Adrenal gland (tissue), 9 donors: ENCODE measurements at regions not wholly inside any gene's neighbourhood (a gene's known extent, or its start where the extent isn't known, plus 50 kb on each side); places are given as distances from the start of the nearest gene placed in this dataset.

ENCODE experiments used
- DNase-seq, 7 donors: peaks; one replicate each; pipeline ENCODE4 v3.0.0-alpha.2; 2019 to 2020
- H3K27ac ChIP-seq, 5 donors: fragments of 200-600 bp; sonication (generic) in 4 of 5; 1 replicate in 3 of 5; 2 replicates in 2 of 5; pipeline versions ENCODE4 v1.5.1 to v1.8.0; 2016 to 2020; ENCODE audit warnings: mild to moderate bottlenecking in 1 of 5
- H3K27me3 ChIP-seq: fragments of 200-600 bp; 2 replicates; pipeline ENCODE4 v1.8.0; 2021
- H3K36me3 ChIP-seq, 2 donors: fragments of 200-600 bp; replicated peaks in 1 of 2; 1 replicate in 1 of 2; 2 replicates in 1 of 2; pipeline versions ENCODE4 v1.5.1 to v1.8.0; 2018 to 2022
- H3K4me1 ChIP-seq, 2 donors: fragments of 200-600 bp; replicated peaks in 1 of 2; 1 replicate in 1 of 2; 2 replicates in 1 of 2; pipeline versions ENCODE4 v1.5.1 to v1.8.0; 2018 to 2021
- H3K4me3 ChIP-seq, 4 donors: fragments of 200-600 bp; sonication (generic) in 3 of 4; one replicate each; pipeline ENCODE4 v1.5.1; 2016 to 2018
- H3K9me3 ChIP-seq, 3 donors: fragments of 200-600 bp; sonication (generic) in 1 of 3; replicated peaks in 1 of 3; 1 replicate in 2 of 3; 2 replicates in 1 of 3; pipeline versions ENCODE4 v1.5.1 to v1.8.0; 2016 to 2021
- POLR2A ChIP-seq, 2 donors: fragments of 450-650 bp; IDR thresholded peaks; one replicate each; pipeline ENCODE4 v1.6.1; 2017; ENCODE audit warnings: antibody characterized with exemption in 2 of 2, mild to moderate bottlenecking in 2 of 2, moderate library complexity in 1 of 2
- WGBS, 4 donors: extraction: QIAGEN DNeasy Blood & Tissue Kit in 2 of 4; methylation state at CpG; one replicate each; pipeline versions ENCODE4 v1.1.5 to v1.1.7; 2013 to 2017; 5-methylcytosine and 5-hydroxymethylcytosine counted together
- intact Hi-C, 2 donors: fragments of 100-400 bp; cut with DNase I; formaldehyde crosslinking; loops; one replicate each; pipeline versions ENCODE4 v1.14.1 to v1.15.0; 2022 to 2023
- TF ChIP-seq, protein P1 (sequence below), 6 experiments: fragments of 450-650 bp in 4 of 6; fragments of 200-600 bp in 2 of 6; sonication (generic) in 1 of 6; IDR thresholded peaks; 1 replicate in 5 of 6; 2 replicates in 1 of 6; pipeline versions ENCODE4 v1.5.1 to v1.8.0; 2016 to 2021; ENCODE audit warnings: antibody characterized with exemption in 6 of 6, mild to moderate bottlenecking in 2 of 6, moderate library complexity in 1 of 6
- donor health status: healthy with polysubstance abuse.
- donor health status: Bipolar disorder and iron deficiency.
- donor health status: DM: yes; HTN: yes; CAD: no.
- donor health status: DM: no; HTN: no; CAD: no.
- donor health status: DM: no; HTN: no; CAD: no.

DNA sequence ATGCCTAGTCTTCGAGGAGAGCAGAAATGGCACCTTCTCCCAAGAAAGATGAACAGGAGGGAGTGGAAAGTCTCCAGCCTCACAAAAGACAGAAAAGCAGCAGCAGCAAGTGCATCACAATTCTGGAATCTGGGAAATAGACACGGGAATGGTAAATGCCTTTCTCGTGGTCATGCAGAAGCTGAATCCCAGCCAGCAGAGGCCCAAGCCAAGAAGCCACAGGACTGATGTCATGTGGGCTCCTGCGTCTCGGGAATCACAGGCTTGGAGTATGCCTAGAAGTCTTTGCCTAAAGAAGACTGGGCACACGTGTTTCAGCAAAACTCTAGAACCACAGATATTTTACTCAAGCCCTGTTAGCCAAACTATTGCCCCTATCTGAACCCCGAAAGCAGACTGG is 260.3 kb upstream of the PLD5 start:
- H3K36me3 ChIP-seq = no peaks in the 10 kb centered on the region
- DNase-seq = no peak
- no peaks in the 10 kb centered on the region for H3K4me1 ChIP-seq
- WGBS, 4 donors = 50 to 70% (median 64%) methylated on average over 6 to 7 of the region's 7 CpGs
- H3K27ac ChIP-seq = no peak overlapping the region
- intact Hi-C loops = no loop called here
- no peak overlapping the region for H3K4me3 ChIP-seq
- no peaks in the 10 kb centered on the region for H3K27me3 ChIP-seq
- TF ChIP-seq POLR2A (IDR thresholded peaks at IDR 0.05) = no peak
- TF ChIP-seq, protein P1, sequence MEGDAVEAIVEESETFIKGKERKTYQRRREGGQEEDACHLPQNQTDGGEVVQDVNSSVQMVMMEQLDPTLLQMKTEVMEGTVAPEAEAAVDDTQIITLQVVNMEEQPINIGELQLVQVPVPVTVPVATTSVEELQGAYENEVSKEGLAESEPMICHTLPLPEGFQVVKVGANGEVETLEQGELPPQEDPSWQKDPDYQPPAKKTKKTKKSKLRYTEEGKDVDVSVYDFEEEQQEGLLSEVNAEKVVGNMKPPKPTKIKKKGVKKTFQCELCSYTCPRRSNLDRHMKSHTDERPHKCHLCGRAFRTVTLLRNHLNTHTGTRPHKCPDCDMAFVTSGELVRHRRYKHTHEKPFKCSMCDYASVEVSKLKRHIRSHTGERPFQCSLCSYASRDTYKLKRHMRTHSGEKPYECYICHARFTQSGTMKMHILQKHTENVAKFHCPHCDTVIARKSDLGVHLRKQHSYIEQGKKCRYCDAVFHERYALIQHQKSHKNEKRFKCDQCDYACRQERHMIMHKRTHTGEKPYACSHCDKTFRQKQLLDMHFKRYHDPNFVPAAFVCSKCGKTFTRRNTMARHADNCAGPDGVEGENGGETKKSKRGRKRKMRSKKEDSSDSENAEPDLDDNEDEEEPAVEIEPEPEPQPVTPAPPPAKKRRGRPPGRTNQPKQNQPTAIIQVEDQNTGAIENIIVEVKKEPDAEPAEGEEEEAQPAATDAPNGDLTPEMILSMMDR (IDR thresholded peaks at IDR 0.05) = no peak
- H3K9me3 ChIP-seq = no peaks in the 10 kb centered on the region

DNA sequence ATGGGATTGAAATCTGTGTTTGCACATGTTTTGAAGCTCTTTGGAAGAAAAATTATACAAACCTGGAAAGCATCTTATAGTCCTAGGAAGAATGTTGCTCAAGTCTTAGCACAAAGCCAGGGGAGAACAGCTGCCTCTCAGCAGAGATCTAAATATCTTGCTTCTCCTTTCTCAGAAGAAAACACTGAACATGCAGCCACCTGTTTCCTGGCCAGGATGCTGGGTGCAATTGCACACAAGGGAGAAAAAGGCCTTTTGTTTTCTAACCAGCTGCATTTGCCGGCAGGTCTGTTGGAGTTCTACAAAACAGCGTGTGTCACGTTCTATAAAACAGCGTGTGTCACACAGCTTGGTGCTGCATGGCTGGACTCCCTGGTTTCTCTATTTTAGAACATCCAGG is 259.6 kb upstream of the PLD5 start:
- intact Hi-C loops = no loop called here
- no peak for DNase-seq
- H3K4me3 ChIP-seq = no peak overlapping the region
- no peaks in the 10 kb centered on the region for H3K36me3 ChIP-seq
- WGBS, 4 donors = 57 to 76% (median 72%) methylated on average over 4 of the region's 4 CpGs
- no peak for TF ChIP-seq POLR2A (IDR thresholded peaks at IDR 0.05)
- TF ChIP-seq, protein P1 (IDR thresholded peaks at IDR 0.05) = no peak
- no peaks in the 10 kb centered on the region for H3K27me3 ChIP-seq
- H3K27ac ChIP-seq = no peak overlapping the region
- H3K9me3 ChIP-seq = no peaks in the 10 kb centered on the region
- H3K4me1 ChIP-seq = no peaks in the 10 kb centered on the region

DNA sequence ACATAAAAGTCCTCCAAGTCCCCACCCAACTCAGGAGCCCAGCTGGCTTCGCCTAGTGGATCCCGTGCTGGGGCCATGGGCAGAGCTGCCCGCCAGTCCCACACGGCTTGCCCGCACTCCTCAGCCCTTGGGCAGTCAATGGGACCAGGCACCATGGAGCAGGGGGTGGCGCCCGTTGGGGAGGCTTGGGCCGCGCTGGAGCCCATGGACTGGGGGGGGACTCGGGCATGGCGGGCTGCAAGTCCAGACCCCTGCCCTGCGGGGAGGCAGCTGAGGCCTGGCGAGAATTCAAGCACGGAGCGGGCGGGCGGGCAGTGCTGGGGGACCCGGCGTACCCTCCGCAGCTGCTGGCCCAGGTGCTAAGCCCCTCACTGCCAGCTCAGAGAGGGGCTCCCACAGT is 249.8 kb upstream of the PLD5 start:
- 84 to 100% (median 91%) methylated on average over 3 to 20 of the region's 20 CpGs for WGBS, 4 donors
- DNase-seq = no peak
- H3K4me1 ChIP-seq = no peaks in the 10 kb centered on the region
- intact Hi-C loops = no loop called here
- H3K27ac ChIP-seq = no peak overlapping the region
- no peak overlapping the region for H3K4me3 ChIP-seq
- H3K9me3 ChIP-seq = no peaks in the 10 kb centered on the region
- H3K27me3 ChIP-seq = no peaks in the 10 kb centered on the region
- H3K36me3 ChIP-seq = no peaks in the 10 kb centered on the region
- TF ChIP-seq, protein P1 (IDR thresholded peaks at IDR 0.05) = no peak
- TF ChIP-seq POLR2A (IDR thresholded peaks at IDR 0.05) = no peak

DNA sequence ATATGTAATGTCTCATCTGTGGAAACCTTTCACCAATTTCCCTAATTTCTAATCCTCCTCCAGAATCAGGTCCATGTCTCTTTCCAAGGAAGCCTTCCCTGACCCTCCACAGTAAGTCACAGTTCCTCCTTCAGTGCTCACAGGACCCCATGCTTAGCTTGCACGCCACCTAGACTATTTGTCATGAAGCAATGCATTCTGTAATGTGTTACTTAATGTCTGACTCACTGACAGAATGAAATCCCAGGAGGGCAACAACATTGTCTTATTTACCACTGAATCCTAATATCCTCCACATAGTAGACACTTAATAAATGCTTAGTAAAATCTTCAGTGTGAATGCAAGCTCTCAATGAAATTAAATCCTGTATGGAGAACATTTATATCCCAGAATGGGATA is 245.9 kb upstream of the PLD5 start:
- TF ChIP-seq, protein P1 (IDR thresholded peaks at IDR 0.05) = no peak
- TF ChIP-seq POLR2A (IDR thresholded peaks at IDR 0.05) = no peak
- Histone ChIP-seq H3K27ac (no peak overlapping the region), H3K9me3 (no peaks in the 10 kb centered on the region), H3K36me3 (no peaks in the 10 kb centered on the region), H3K27me3 (no peaks in the 10 kb centered on the region), H3K4me1 (no peaks in the 10 kb centered on the region), H3K4me3 (no peak overlapping the region)
- no peak for DNase-seq
- 67 to 100% (median 83%) methylated on average over 1 of the region's 1 CpG for WGBS, 4 donors
- intact Hi-C loops = no loop called here
